ENCODE measurements at regions not wholly inside any gene's neighbourhood (a gene's known extent, or its start where the extent isn't known, plus 50 kb on each side); places are given as distances from the start of the nearest gene placed in this dataset.
A peak's percentile ranks its signal among the peaks of the same experiment; 100 is the strongest.

DNA sequence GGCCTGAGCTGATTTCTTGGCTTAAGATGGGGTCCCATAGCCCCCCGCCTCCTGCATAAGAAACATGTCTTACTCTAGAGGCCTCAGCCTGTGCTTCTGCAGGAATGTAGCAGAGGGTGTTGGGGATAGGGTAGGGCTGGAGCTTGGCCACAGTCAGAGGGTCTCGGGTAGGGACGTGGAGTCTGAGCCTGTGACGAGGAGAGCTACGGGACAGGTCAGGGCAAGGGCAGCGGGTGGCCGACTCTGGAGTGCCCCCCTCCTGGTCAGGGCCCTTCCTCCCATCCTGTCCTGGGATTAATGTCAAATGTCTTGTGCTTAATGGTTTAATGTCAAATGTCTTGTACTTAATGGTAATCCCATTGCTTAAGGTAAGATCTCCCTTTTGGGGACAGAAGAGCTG is 130.4 kb downstream of the GLI2 start:
- no peak for DNase-seq (ENCODE audit: low spot score)

DNA sequence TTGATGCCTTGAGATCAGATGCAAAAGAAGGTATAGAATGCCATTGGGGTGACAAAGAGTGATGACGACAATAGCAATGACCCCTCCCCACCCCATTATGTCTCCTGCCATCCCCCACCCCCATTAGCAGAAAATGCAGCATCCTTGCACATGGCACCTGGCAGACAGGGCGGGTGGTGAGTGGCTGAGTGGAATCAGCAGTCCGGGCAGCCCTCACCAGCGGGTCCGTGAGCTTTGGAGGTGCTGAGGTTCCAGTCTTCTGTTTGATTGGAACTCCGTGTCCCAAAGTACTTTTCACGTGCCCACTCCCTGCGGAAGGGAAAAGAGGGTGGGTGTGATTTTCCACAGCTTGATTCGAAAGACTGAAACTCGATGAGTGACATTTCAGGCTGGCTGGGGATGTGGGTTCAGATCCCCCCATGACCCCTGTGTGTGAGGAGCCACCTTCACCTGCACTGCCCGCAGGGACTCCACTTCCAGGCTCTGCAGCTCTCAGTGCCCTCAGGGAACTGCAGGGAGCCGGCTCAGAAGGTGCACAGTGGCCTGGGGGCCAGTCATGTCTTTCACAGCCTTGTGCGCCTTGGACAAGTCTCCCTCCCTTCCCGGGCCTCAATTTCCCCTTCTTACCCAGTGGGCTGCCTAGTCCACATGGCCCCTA is 130.9 kb downstream of the GLI2 start:
- DNase-seq (ENCODE audit: low spot score) = no peak

DNA sequence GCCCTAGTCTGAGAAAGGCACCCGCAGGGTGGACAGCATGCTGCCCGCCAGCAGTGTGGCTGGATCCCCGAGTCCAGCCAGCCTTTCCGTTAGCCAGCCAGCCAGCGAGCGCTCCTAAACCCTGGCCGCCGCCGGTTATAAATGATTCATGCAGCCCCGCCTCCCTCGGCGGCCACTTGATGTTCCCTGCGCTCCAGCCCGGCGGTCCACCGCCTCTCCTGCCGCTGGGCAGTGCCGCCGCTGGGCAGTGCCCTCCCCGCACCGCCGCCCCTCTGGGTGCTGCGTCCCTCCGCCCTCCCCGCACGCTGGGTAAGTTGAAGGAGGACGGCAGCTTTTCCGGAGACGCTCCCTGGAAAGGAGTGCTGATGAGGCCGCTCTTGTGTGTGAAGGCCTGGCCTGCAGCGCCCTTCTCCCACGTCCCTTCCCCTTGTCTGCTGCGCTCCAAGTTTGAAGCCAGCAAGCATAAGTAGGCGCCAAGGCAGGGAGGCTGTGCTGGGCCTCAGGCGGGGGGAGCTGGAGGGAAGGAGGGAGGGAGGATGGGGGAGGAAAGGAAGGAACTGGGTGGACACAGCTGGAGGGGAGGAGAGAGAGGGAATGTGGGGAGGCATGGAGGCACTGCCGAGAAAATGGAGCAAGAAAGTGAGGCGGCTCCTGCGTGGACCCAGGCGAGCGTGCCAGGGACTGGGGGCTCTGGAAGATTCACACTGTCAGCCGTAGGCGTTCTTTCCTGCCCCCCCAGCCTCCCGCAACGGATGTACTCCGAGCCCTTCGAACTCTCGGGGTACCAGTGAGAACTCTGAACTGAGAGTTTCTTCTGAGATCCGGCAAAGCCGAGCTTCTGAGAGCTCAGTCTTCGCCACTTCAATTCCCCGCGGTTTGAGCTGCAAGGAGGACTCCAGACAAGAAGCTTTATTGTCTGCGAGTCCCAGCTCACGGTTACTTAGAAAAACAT is 131.9 kb downstream of the GLI2 start:
- peak; percentile 76 for DNase-seq (ENCODE audit: low spot score)

DNA sequence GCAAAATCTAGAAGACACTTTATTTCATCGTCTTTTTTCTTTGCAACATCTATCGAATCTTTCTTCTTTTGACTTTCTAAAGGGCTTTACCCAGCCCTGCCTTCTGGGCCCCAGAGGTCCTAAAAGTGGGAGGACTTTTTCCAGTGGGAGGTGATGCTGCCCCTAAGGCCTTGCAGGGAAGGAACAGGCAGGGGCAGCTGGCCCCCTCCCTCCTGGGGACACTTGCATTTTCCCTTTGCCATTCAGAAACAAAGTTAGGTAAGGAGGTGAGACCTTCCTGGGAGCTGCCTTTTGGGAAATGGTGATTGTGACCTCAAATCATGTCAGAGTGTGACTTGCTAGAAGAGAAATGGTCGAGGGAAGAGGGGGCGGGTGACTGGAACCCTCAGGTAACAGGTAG is 132.7 kb downstream of the GLI2 start:
- no peak for DNase-seq (ENCODE audit: low spot score)

DNA sequence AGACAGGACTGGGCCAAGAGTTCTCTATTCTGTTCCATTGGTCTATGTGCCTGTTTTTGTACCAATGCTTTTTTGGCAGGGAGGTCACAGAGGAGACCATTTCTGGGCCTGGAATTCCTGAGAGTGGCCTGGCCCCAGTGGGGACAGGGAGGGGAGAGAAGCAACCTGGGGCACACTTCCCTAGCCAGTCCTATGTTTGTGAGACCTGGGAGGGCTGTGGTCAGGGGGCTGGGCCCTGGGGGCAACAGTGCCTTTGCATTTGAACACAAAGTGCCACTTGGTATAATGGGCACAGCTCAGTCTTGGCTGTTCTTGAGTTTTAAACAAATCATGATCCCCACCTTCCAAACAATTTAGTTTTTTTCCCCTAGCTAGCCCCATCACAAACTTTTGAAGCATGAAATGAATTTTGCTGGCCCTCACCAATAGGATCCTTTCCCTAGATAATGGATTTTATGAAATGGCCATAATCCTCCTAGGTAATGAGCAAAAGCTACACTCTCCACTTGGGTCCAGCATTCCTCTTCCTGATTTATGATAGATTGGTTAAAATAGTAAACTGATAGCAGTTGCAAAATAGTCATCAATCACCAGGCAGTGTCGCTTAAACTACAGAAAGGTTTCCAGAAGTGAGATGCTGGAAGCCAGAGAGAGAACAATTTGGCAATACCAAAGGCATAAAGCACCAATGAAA is 133.5 kb downstream of the GLI2 start:
- no peak for DNase-seq (ENCODE audit: low spot score)

DNA sequence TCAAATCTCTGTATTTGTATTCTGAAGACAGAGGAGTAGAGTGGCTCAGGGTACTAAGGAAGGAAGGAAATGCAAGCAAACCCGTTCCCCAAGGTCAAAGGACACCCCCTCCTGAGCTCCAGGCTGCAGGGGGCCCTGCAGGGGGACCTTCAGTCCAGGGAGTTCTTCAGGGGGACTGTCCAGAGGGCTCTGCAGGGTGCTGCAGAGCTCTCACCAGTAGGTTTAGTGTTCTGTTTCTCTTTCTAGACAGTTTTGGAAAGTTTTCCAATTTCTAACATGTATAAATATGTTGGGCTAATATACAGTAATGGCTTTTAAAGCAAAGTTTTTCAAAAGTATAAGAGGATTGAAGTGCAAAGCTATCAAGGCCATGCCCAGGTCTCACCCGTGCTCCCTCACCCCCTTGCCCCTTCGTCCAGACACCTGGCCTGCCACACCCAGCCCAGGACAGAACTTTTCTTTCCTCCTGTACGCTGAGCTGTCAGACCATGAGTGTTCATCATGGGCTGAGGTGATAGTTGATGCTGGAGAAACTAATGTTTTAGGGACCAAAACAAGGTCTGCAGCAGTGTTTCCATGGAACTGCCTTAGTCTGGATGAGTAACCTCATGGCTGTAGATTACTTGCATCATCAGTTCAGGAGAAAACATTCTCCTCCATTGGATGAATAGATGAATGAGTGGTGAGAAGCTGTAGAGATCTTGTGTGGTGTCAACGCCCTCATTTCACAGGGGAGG is 134.2 kb downstream of the GLI2 start:
- no peak for DNase-seq (ENCODE audit: low spot score)

DNA sequence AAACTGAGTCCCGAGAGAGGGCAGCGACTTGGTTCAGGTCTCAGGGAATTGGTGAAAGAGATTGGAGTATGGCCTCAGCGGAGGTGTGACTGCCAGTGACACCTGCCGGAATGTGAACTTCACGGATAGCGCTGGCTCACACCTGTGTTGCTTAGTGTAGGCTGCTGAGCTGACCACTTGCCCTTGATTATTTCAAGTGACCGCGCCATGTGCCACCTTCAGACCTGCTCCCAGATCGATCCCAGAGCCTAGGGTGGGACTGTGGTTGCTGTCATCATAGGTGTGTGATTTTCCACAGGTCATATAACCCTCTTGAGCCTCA is 134.8 kb downstream of the GLI2 start:
- DNase-seq (ENCODE audit: low spot score) = no peak

DNA sequence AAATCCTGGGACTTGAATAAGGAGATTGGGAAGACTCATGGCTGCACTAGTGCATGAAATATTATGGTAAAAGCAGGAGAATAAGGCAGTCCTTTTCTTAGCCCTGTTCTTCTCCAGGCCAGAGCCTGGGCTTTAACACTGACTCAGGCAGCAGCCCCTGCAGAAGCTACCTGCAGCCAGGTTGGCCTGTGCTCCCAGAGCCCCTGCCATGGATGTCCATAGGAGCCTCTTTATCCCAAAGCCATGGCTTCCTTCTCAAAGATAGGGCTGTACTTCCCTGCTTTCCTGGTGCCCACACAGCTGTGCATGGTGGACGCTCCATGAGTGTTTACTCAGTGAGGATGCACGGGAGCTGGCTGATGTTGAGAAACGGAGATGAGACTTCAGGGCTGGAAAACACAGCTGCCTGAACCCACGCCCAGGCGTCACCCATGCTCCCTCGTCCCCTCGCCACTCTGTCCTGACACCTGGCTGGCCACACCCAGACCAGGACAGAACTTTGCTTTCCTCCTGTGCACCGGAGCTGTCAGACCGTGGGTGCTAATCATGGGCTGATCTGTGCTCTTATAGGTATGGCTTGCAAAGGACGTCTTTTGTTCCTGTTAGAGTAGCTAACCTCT is 135.5 kb downstream of the GLI2 start:
- DNase-seq (ENCODE audit: low spot score) = no peak

DNA sequence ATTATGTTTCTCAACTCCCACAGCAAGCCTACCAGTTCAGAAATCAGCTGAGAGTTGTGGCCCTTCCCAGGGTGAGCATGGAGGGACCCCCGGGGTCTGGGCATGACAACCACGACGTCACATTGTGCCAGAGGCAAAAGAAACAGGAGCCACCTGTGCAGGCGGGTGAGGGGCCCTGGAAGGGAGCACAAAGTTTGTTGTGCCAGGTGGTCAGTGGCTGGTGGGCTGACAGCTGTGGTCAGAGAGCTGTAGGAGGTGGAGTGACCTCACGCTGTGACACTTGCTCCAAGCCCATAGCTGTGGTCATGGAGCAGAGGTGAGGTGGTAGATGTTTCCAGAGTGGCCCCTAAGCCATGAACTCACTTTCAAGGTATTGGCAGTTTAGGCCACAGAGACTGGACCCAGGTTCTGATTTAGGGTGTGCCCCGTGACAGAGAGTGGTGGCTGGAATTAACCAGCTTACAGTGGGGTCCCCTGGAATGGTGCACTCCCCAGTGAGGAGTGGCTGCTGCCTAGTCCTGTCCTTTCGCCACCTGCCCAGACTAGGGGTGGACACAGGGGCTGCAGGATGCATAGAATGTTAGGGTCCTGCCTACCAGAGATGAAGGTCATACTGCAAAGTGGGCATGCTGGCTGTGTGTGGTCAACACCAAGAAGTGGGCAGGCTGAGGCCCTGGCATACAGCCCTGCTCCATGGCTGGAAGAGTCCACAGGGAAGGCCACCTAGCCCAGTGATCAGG is 136.4 kb downstream of the GLI2 start:
- DNase-seq (ENCODE audit: low spot score) = no peak

DNA sequence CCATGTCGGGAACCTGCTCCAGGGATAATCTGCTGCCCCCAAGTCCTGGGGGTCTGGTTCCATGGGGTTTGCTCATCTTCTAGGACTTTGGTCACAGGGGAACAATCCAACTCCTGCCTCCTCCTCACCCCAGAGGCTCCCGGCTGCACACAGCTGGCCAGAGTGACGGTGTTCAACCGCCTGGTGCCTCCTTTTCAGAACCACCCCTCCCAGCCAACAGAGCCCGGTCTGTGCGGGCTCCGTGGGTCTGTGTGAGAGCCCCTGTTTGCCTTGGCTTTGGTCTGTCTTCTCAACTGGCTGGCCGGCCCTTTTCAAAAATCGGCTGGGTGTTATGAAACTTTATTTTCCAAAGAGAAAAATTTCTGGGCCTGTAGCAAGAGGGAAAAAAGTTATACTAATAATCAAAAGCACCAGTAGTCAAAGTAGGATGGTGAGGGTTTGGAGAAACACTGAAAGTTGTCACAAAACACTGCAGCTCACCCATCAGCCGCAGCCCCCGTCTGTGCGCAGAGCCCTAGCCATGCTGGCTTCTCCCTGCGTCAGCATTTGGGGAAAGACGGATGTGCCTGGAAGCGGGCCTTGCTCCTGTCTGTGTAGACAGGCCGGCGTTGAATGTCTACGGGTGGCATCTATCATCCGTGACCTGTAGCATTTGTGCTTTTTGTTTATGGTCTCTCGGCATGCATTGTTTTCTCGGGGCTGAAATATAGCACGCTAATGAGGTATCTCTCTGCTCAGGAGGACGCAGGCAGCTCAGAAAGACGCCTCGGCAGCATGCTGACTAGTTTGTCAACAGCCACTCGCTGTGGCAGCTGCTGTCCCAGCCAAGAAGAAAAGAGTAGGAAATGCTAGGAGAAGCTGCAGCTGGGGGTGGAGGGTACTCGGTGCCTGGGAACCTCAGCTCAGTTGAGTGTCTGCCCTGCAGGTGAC is 138.6 kb downstream of the GLI2 start:
- no peak for DNase-seq (ENCODE audit: low spot score)

DNA sequence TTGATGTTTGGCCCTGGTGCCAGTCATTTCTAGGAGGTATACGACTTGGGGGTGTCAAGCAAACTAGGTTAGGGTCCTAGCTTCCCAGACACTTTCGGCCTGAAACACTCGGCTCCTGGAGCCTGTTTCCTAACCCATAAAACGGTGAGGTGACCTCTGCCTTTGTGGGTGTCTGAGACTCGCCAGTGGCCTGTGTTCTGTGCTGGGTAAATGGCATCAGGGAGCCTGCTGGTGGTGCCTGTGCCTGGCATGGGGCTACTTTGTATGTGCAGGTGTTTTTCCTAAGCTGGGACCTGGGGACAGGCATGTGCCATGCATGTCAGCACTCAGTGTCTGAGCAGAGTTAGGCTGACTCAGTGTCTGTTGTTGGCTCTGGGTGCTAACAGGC is 139.2 kb downstream of the GLI2 start:
- no peak for DNase-seq (ENCODE audit: low spot score)

DNA sequence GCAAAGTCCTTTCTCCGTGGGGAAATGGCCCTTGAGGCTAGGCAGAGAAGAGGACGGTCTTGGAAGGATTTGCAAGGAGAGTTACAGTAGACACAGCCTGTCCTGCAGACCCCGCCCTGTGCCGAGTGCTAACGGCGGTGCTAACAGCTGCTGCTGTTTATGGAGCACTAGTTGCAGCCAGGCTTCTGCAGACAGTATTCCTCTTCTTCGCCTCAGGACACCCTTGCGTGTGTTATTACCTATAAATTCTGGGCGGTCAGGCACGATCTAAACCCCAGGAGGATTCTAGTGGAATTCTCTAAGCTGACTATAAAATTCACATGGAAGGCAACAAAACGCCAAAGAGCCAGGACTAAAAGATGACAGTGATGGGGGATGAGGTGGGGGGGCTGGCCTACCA is 139.8 kb downstream of the GLI2 start:
- no peak for DNase-seq (ENCODE audit: low spot score)

DNA sequence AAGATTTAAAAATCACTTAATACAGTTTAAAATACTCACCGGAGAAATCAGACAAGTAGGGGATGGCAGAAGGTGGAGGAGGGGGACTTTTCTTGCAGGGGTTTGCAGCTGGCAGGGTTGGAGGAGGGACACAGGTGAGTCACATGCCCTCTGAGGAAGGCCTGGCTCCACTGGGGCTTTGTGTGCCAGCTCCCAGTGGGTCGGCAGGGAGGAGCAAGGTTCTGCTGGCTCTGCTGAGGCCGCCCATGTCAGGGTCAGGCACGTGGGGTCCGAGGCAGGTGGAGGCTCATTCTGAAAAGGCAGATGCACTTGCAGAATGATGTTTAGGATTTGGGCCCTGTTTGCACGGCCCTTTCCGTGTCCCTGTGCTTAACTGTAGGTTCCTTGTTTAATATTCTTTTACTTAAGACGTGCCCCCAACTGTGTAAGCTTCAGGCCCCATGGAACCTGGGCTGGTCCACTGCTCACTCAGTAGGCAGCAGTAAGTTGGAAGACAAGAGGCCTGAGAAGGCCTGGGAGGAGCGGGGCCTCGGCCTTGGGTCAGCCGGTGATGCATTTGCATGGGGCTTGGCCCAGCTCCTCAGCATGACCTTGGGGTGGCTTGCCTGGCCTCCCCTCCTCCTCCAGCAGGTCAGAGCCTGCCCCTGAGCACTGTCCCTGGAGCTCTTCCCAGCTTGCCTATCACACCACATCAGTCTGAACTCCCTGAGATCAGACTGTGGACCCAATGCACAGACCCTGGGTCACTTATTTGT is 141.0 kb downstream of the GLI2 start:
- DNase-seq (ENCODE audit: low spot score) = no peak

DNA sequence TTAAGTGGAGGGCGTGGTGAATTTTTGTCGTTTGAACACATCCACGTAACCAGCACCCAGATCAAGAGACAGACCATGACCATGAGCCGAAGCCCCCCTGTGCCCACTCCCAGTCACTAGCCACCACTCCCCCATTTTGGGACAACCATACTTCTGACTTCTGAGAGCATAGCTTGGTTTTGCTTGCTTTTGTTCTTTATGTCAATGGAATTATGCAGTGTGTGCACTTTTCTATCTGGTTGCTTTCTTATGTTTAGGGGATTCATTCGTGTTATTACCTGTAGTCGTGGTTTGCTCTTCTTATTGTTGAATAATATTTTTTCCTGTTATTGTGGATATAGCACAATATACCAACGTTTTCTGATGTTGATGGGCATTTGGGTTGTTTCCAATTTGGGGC is 141.7 kb downstream of the GLI2 start:
- DNase-seq (ENCODE audit: low spot score) = no peak

DNA sequence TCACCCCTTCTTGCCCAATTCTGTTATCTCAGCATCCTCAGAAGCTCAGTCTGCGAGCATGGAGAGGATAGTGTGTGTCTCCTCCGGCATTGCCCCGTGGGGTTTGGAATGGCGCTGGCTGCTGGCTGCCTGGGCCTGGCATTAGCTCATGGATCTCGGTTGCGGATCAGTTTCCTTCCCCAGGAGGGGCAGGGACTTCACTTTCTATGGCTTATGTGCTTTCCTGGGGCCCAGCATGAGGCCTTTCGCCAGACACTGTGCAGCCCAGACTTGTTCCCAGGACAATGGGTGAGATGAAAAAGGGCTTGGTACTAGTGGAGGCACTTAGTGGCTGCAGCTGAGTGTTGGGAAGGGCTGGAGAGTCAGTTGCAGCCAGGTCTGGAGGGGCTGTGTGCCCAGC is 143.3 kb downstream of the GLI2 start:
- no peak for DNase-seq (ENCODE audit: low spot score)

DNA sequence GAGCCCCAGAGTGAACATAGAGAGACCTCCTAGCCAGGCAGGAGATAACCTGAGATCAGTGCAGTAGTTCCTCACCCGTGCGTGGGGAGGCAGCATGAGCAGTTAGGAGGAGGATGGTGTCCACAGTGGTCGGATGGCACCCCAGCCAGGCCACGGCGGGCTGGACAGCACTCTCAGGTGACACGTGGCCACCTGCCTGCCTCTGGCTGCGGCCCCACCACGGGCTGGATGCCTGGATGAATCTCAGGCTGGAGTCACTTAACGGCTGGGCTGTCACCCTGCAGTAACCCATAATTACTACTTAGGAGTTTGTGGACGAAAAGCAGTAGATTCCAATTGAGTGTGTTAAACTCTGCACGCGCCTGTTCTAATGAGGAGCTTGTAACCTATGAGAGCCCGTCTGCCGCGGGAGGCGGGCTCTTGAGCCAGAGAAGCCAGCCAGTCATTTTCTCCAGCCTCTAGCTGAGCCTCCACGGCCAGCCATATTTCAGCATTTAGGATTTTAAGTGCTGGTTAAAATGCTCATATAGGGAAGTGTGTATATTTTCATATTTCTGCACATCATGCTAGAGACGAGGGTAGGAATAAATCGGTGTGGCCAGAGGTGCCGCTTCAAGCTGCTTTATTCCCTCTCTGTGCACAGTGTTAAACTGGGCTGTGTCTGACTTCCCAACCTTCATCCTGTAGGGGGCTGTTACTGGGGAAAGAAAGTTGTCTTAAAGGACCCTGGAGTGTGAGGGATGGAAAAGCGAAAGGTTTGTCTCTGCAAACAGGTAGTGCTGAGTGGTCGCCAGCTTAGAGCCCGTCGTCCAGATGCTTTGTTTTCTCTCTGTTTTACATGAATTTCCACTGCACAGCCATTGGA is 144.0 kb downstream of the GLI2 start:
- DNase-seq (ENCODE audit: low spot score) = no peak

DNA sequence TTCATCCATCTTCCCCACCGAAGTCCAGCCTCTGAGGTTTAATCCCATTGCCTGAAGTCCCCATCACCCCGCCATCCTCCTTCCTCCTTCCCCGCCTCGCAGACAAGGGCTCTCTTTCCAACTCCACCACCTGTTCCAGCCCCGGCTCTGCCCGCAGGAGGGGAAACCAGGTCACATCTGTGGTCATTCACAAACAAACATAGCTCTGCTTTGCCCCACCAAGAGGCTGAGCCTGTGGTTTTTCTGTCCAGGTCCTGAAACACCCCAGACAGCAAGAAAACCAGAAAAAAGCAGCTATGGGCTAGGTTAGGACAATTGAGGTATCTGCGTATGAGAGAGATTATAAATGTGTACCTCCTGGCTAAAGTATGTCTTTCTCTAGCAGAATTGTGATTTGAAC is 144.7 kb downstream of the GLI2 start:
- DNase-seq (ENCODE audit: low spot score) = peak; percentile 32

Measured in A172 (cell line).